ENCODE measurements at regions not wholly inside any gene's neighbourhood (a gene's known extent, or its start where the extent isn't known, plus 50 kb on each side); places are given as distances from the start of the nearest gene placed in this dataset.

- no peak for TF ChIP-seq EP300 (IDR thresholded peaks at IDR 0.05)
- no peak for TF ChIP-seq CTCF (IDR thresholded peaks at IDR 0.05)
Observed at GRCh38 chr10:130493446-130494145, 357.4 kb downstream of the GLRX3 start.
